Dermis blood vessel endothelial cell (primary cell): ENCODE measurements at regions not wholly inside any gene's neighbourhood (a gene's known extent, or its start where the extent isn't known, plus 50 kb on each side); places are given as distances from the start of the nearest gene placed in this dataset.

Experiments used
- DNase-seq: peaks from one replicate; pipeline ENCODE4 v3.0.0; 2010

DNA sequence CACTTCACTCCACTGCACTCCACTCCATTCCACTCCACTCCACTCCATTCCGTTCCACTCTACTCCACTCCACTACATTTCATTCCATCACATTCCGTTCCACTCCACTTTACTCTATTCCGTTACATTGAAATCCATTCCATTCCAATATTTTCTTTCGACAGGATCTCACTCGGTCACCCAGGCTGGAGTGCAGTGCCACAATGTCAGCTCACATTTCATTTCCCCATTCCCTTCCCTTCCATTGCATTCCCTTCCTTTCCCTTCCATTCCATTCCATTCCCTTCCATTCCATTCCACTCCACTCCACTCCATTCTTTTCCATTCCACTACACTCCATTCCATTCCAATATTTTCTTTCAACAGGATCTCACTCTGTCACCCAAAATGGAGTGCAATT, 1407.6 kb upstream of the USP9Y start:
- DNase-seq: no peak

DNA sequence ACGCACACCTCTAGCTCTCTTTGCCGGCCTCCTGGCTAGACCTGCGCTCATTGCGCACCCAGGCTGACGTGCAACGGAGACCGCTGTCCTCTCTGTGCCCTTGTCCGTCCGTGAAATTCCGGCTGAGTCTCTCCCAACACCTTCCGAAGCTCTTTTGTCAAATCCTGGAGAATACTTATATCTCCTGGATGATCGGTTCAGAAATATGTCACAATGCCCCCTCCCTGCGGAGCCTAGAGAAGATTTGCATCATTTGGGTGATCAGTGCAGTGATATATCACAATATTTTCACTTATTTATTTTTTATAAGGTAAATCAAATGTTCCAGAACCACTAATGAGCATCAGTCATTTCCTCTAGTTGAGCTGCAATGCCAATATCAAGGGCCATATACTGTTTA, 1366.9 kb upstream of the USP9Y start:
- peak; percentile 24 for DNase-seq
